ENCODE measurements at regions not wholly inside any gene's neighbourhood (a gene's known extent, or its start where the extent isn't known, plus 50 kb on each side); places are given as distances from the start of the nearest gene placed in this dataset.

DNA sequence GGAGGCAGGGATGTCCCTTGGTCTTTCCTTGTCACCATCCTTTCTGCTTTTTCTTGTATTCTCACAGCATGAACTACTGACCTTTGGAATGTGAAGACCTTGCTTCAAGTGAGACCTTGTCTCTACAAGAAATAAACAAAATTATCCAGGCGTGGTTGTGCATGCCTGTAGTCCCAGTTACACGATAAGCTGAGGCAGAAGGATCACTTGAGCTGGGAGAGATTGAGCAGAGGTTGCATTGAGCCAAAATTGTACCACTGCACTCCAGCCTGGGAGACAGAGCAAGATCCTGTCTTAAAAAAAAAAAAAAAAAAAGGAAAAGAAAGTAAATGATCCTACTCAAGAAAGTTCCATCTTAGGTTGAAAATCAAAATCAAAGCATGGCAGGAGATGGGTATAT lies 173.7 kb downstream of the IRS1 start:
- H3K4me1 Mint-ChIP-seq = no peaks in the 10 kb centered on the region
- ChIA-PET POLR2A (no interaction called here), CTCF (no interaction called here)
- H3K4me3 Mint-ChIP-seq = no peak overlapping the region
- no peaks in the 10 kb centered on the region for H3K36me3 Mint-ChIP-seq (ENCODE audit: low read depth)
- no peak overlapping the region for H3K27ac Mint-ChIP-seq
- DNase-seq = no peak
- H3K9me3 Mint-ChIP-seq = no peaks in the 10 kb centered on the region
- peaks cover 4% of the 10 kb centered on the region for H3K27me3 Mint-ChIP-seq

DNA sequence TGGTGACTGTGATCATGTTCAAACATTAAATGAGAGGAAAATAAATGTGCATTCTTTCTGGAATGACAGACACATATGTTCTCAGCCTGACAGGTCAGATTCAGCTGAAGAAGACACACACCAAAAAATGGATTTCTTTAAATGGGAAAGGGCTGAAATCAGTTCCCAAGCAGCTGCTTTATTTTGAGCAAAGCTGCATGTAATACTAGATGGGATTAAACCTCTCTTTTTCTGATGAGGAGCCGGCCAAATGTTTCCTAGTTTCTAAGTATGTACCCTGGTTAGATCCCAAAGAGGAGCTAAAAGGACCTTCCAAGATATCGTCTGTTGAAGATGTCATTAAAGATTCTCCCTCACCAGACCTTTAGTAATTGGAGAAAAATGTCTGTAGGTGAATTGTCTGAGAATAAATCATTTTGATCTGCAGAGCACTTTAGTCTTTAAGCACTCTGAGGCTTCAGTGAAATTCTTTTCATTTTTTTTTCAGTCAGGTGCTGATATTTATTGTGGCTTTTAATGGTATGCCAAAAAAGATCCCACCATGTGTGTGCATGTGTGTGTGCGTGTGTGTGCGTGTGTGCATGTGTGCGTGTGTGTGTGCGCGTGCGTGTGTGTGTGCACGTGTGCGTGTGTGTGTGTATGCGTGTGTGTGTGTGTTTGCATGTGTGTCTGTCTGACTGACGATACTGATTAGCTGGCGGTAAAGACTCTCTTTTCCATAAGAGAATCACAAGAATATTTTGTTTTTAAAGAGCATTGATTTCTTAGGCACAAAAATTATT lies 175.8 kb downstream of the IRS1 start:
- POLR2A ChIA-PET = no interaction called here
- no peak overlapping the region for H3K27ac Mint-ChIP-seq
- H3K9me3 Mint-ChIP-seq = no peaks in the 10 kb centered on the region
- H3K36me3 Mint-ChIP-seq (ENCODE audit: low read depth) = no peaks in the 10 kb centered on the region
- peaks cover 5% of the 10 kb centered on the region for H3K27me3 Mint-ChIP-seq
- CTCF ChIA-PET = interaction anchor here (0.5 kb wide), 1 partner anchor 46 kb away, joined by 4 read pairs; no protein-coding TSS in a partner anchor
- no peaks in the 10 kb centered on the region for H3K4me1 Mint-ChIP-seq
- no peak overlapping the region for H3K4me3 Mint-ChIP-seq
- DNase-seq = no peak

DNA sequence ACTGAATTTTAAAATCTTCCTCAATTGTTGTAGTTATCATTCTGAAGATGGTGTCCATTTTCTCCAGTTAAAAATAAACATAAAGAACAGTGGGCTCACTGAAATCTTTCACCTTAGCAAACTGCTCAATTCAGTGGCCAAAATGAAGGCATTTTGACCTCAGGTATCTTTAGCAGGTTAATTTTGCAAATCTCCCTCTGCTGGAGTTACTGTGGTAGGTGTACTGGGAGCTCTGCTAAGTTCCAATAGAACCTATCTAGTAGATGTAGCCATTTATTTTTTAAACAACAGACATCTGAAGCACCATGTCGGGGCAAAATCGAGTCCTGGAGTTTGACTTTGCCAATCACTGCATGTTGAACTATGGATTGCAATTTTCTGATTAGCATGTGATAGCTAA lies 177.1 kb downstream of the IRS1 start:
- no peak for DNase-seq
- H3K27me3 Mint-ChIP-seq = peaks cover 5% of the 10 kb centered on the region
- CTCF ChIA-PET = no interaction called here
- H3K9me3 Mint-ChIP-seq = no peaks in the 10 kb centered on the region
- POLR2A ChIA-PET = no interaction called here
- H3K36me3 Mint-ChIP-seq (ENCODE audit: low read depth) = no peaks in the 10 kb centered on the region
- H3K4me3 Mint-ChIP-seq = no peak overlapping the region
- H3K4me1 Mint-ChIP-seq = no peaks in the 10 kb centered on the region
- no peak overlapping the region for H3K27ac Mint-ChIP-seq

DNA sequence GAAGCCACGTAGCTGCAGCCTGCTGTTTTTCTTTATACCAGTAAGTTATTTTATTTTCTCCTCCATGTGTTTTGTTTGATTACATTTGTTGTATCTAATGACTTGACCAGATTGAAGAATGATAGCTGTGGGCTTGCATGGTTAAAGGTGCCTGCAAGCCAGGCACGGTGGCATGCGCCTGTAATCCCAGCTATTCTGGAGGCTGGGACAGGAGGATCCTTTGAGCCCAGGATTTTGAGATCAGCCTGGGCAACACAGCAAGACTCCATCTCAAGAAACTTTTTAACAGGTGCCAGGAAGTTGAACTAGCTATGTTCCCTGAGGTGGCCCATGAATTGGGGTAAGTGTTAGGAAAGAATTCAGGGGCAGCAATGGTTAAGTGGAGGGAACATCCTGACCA lies 179.4 kb downstream of the IRS1 start:
- no peaks in the 10 kb centered on the region for H3K4me1 Mint-ChIP-seq
- ChIA-PET POLR2A (no interaction called here), CTCF (interaction anchor here (0.6 kb wide), 1 partner anchor 10 kb away, joined by 3 read pairs; no protein-coding TSS in a partner anchor)

DNA sequence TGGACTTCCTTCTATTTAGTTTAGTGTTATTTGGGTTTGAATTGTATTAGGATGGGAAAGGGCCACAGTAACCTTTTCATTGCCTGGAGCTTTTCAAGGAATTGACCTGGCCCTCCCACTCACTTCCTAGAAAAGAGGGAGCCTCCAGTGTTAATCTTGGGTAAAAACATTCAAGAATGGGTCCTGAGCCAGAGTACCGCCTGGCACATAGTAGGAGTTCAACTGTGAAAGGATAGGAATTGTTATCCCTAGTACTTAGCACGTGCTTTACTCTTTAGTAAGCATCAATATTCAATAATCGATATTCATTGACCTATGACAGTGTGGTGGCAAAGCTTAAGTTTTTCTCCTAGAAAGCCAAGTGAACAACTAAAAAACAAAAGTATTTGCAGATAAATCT lies 179.9 kb downstream of the IRS1 start:
- no peak for DNase-seq
- H3K36me3 Mint-ChIP-seq (ENCODE audit: low read depth) = no peaks in the 10 kb centered on the region
- peaks cover 7% of the 10 kb centered on the region for H3K27me3 Mint-ChIP-seq
- H3K9me3 Mint-ChIP-seq = no peaks in the 10 kb centered on the region
- H3K4me3 Mint-ChIP-seq = no peak overlapping the region
- H3K4me1 Mint-ChIP-seq = no peaks in the 10 kb centered on the region
- ChIA-PET POLR2A (no interaction called here), CTCF (no interaction called here)
- no peak overlapping the region for H3K27ac Mint-ChIP-seq

More for the DNA sequence above, 179.4 kb downstream of the IRS1 start:
- H3K9me3 Mint-ChIP-seq = no peaks in the 10 kb centered on the region
- DNase-seq = no peak
- H3K4me3 Mint-ChIP-seq = no peak overlapping the region
- no peaks in the 10 kb centered on the region for H3K36me3 Mint-ChIP-seq (ENCODE audit: low read depth)
- peaks cover 6% of the 10 kb centered on the region for H3K27me3 Mint-ChIP-seq
- H3K27ac Mint-ChIP-seq = no peak overlapping the region

DNA sequence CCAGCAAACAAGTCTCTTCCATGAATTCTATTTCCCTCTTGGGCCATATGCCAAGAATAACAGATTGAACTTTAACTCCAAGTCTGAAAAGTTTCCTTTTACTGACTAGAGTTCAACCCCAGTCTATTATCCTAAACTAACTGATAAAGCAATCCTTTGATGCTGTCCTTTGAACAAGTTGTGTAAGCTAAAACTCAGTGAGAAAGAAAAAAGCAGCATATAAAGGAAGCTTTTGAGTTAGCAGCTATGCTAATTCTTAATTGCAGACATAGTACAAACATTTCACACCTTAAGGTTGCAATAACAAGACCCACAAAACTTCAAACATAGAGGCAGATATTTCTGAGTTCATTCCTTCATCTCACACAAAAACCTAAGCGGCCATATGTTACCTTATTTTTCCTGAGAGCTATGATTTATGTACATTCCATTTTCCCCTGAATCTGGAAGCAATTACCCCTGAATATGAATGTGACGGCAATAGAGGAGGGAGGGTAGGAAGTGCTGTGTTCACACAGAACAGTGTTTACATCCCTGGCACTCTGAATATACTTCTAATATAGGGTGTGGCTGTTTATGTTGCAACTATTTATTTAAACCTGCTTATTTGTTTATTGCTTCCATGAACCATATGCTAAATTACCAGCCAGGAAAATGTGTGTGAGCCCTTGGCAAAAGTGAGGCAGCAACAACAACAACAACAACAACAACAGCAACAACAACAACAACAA lies 180.6 kb downstream of the IRS1 start:
- Mint-ChIP-seq H3K4me3 (no peak overlapping the region), H3K27ac (no peak overlapping the region), H3K9me3 (no peaks in the 10 kb centered on the region), H3K36me3 (ENCODE audit: low read depth) (no peaks in the 10 kb centered on the region), H3K4me1 (no peaks in the 10 kb centered on the region), H3K27me3 (peaks cover 7% of the 10 kb centered on the region)
- DNase-seq = no peak
- ChIA-PET POLR2A (no interaction called here), CTCF (no interaction called here)

DNA sequence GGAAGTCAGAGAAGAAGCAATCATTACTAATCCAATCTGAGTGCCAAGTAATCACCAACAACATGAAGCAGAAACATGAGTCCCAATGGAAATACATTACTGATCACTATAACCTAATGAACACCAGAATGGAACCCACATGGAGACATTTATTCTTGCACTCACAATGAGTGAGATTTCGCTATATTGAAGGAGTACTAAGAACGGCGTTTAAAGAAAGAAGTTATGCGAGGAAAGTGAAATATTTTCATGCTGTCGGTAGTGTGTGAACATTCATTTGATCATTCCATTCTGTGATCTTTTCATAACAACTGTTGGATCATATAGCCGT lies 181.1 kb downstream of the IRS1 start:
- Mint-ChIP-seq H3K27ac (peak overlapping the region; percentile 0), H3K27me3 (peaks cover 7% of the 10 kb centered on the region), H3K9me3 (no peaks in the 10 kb centered on the region), H3K4me1 (no peaks in the 10 kb centered on the region), H3K36me3 (ENCODE audit: low read depth) (no peaks in the 10 kb centered on the region), H3K4me3 (no peak overlapping the region)
- DNase-seq = no peak
- CTCF ChIA-PET = no interaction called here
- POLR2A ChIA-PET = no interaction called here

DNA sequence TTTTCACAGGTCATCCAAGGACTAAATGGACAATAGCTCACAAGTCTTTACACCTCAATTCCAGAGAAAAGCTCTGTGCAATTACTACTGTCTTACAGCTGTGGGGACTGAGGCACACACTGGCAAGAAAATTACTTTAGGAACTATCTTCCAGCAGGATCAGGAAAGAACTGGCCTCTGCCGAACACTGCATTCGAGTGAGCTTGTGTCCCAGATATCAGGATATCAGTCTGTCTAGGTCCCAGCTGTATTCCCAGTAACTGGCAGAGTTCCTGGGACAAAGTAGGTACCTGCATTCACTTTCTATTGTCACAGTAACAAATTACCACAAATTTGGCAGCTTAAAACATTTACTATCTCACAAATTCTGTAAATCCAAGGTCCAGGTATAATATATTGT lies 183.7 kb downstream of the IRS1 start:
- Mint-ChIP-seq H3K4me3 (no peak overlapping the region), H3K4me1 (no peaks in the 10 kb centered on the region), H3K36me3 (ENCODE audit: low read depth) (no peaks in the 10 kb centered on the region), H3K27ac (no peak overlapping the region), H3K9me3 (no peaks in the 10 kb centered on the region), H3K27me3 (peaks cover 12% of the 10 kb centered on the region)
- CTCF ChIA-PET = no interaction called here
- POLR2A ChIA-PET = no interaction called here
- no peak for DNase-seq

DNA sequence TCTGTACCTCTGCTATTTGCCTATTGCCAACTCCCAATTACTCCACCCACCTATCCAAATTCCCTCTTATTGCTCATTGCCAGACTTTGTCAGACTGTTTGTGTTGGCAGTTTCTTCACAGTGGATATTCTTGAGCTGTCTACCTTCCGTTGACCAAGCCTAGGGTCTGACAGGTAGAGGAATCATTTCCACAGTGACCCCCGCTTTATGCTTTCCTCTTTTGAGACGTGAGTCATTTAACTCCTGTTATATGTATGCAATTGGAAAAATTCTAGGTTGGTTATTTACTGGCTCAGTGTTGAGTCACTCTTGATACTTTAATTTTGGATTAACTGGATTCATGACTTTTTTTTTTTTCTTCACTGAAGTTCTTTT lies 187.7 kb downstream of the IRS1 start:
- POLR2A ChIA-PET = no interaction called here
- H3K36me3 Mint-ChIP-seq (ENCODE audit: low read depth) = no peaks in the 10 kb centered on the region
- peaks cover 18% of the 10 kb centered on the region for H3K4me1 Mint-ChIP-seq
- H3K27ac Mint-ChIP-seq = no peak overlapping the region
- DNase-seq = no peak
- no peak overlapping the region for H3K4me3 Mint-ChIP-seq
- H3K9me3 Mint-ChIP-seq = peaks cover 5% of the 10 kb centered on the region
- peaks cover 14% of the 10 kb centered on the region for H3K27me3 Mint-ChIP-seq
- CTCF ChIA-PET = no interaction called here

DNA sequence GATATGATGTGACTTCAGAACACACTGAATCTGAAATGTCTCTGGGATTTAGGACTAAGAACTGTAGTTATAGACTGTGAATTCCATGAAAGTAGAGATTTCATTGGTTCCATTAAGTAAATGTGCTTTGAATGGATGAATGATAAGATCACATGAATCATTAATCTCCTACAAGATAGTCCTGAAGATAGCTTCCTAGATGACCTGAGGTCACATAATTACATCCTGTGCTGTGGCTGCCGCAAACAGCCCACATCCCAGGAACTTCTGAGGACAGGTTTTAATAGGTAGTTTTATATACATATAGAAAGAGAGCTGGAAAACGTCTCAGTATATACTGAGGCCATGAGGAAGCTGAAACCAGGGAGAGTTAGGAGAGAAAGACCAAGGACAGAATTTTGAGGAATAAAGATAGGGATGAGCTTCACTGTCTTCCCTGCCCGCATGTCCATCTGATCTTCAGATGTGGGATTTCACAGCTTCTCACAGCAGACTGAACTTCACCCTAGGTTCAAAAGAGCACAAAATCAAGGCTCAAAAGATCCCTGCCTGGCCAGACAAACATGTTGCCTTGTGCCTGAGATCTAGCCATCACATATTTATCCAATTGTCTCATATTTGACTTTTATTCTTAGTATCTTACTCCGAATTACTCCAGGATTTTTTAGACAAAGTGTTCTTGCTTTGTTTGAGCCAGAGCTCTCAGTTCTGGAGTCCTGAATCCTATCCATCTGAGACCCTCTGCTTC lies 188.2 kb downstream of the IRS1 start:
- POLR2A ChIA-PET = no interaction called here
- Mint-ChIP-seq H3K27me3 (peaks cover 14% of the 10 kb centered on the region), H3K27ac (no peak overlapping the region), H3K9me3 (peaks cover 5% of the 10 kb centered on the region), H3K4me1 (peaks cover 18% of the 10 kb centered on the region), H3K4me3 (no peak overlapping the region), H3K36me3 (ENCODE audit: low read depth) (peaks cover 3% of the 10 kb centered on the region)
- CTCF ChIA-PET = no interaction called here
- no peak for DNase-seq

DNA sequence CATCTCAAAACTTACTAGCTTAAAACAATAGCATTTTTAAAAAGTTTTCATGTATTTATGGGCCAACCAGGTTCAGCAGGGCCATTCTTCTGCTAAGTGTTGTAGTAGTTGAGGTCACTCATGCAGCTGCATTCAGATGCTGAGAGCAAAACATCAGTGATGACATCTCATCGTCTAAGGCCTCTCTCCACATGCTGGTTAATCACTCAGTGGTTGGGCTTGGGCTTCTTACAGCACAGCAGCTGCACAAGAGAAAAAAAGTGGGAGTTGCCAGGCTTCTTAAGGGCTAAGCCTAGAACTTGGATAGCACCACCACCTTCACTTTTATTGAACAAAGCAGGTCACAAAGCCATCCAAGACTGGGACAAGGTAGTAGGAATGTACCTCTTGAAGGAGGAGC lies 190.3 kb downstream of the IRS1 start:
- Mint-ChIP-seq H3K27ac (no peak overlapping the region), H3K9me3 (peaks cover 11% of the 10 kb centered on the region), H3K4me1 (peaks cover 18% of the 10 kb centered on the region), H3K27me3 (peaks cover 20% of the 10 kb centered on the region), H3K36me3 (ENCODE audit: low read depth) (peaks cover 3% of the 10 kb centered on the region), H3K4me3 (no peak overlapping the region)
- POLR2A ChIA-PET = no interaction called here
- DNase-seq = no peak
- CTCF ChIA-PET = no interaction called here

DNA sequence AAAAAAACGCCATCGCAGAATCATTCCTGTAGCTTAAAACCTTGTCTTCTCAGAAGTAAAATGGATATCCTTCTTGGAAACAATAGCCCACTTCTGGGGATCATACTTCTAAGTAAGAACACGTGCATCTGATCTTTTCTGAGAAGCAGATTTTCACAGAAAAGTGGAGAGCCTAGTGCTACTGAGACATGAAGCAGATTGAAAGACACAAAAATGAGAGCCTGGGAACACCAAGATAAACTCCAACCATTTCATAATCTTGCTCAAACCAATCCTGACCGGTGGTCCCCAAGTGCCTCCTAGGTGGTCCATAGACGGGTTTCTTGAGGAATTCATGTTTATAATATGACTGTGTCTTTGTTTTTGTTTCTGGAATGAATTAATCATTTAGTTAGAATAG lies 191.2 kb downstream of the IRS1 start:
- H3K27ac Mint-ChIP-seq = no peak overlapping the region
- H3K36me3 Mint-ChIP-seq (ENCODE audit: low read depth) = peaks cover 3% of the 10 kb centered on the region
- H3K27me3 Mint-ChIP-seq = peaks cover 20% of the 10 kb centered on the region
- POLR2A ChIA-PET = no interaction called here
- no peak overlapping the region for H3K4me3 Mint-ChIP-seq
- H3K4me1 Mint-ChIP-seq = peaks cover 18% of the 10 kb centered on the region
- CTCF ChIA-PET = no interaction called here
- H3K9me3 Mint-ChIP-seq = peaks cover 11% of the 10 kb centered on the region
- no peak for DNase-seq

DNA sequence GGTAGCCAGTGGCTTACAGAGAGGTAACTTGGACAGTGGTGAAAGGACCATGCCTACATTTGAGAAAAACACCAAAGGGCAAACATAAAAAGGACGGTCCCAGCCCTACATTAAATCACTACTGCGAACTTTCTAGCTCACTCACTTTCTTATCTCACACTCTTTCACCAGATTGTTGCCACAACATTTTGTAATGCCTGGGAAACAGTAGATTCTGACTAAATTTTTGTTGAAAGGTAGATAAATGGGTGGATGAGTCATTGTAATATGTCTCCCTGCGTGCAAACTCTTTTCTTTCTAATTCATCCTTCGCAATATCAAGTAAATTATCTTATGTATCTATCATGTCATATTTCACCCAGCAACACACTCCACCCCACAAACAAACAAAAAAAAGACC lies 192.2 kb downstream of the IRS1 start:
- Mint-ChIP-seq H3K27ac (no peak overlapping the region), H3K27me3 (peaks cover 20% of the 10 kb centered on the region), H3K9me3 (peaks cover 11% of the 10 kb centered on the region), H3K36me3 (ENCODE audit: low read depth) (peaks cover 3% of the 10 kb centered on the region), H3K4me3 (no peak overlapping the region), H3K4me1 (peaks cover 18% of the 10 kb centered on the region)
- no peak for DNase-seq
- CTCF ChIA-PET = no interaction called here
- POLR2A ChIA-PET = no interaction called here

Data from activated CD4-positive, alpha-beta T cell treated with anti-CD3 and anti-CD28 coated beads, Interleukin-2, amount 10 ng/mL, durations not matched to agents 7 days and 5 days (primary cell).